Heart right ventricle (tissue), 16 donors: ENCODE measurements at regions not wholly inside any gene's neighbourhood (a gene's known extent, or its start where the extent isn't known, plus 50 kb on each side); places are given as distances from the start of the nearest gene placed in this dataset.

Source experiments
- ATAC-seq, 8 donors: fragments of 200-7000 bp; cut with Tn5 transposase; one replicate each; pipeline ENCODE4 v1.9.1; 2020; ENCODE audit warnings: mild to moderate bottlenecking in 8 of 8, moderate library complexity in 8 of 8, moderate number of reproducible peaks in 1 of 8
- DNase-seq, 2 donors: peaks; one replicate each; pipeline ENCODE4 v3.0.0-alpha.2; 2020
- H3K27ac ChIP-seq, 10 donors: fragments of 200-600 bp; sonication (generic) in 2 of 10; one replicate each; pipeline versions ENCODE4 v1.5.0 to v1.8.0; 2020 to 2022; ENCODE audit warnings: mild to moderate bottlenecking in 3 of 10
- H3K27me3 ChIP-seq, 7 donors: fragments of 200-600 bp; one replicate each; pipeline ENCODE4 v1.8.0; 2021 to 2022; ENCODE audit warnings: mild to moderate bottlenecking in 2 of 7
- H3K36me3 ChIP-seq, 9 donors: fragments of 200-600 bp; sonication (generic) in 1 of 9; one replicate each; pipeline versions ENCODE4 v1.5.0 to v1.8.0; 2020 to 2022; ENCODE audit warnings: mild to moderate bottlenecking in 2 of 9
- H3K4me1 ChIP-seq, 9 donors: fragments of 200-600 bp; sonication (generic) in 1 of 9; one replicate each; pipeline versions ENCODE4 v1.5.0 to v1.8.0; 2020 to 2022; ENCODE audit warnings: mild to moderate bottlenecking in 4 of 9
- H3K4me3 ChIP-seq, 10 donors: fragments of 200-600 bp; sonication (generic) in 2 of 10; one replicate each; pipeline versions ENCODE4 v1.5.0 to v1.8.0; 2020 to 2022; ENCODE audit warnings: mild to moderate bottlenecking in 7 of 10, moderate library complexity in 2 of 10
- H3K9me3 ChIP-seq, 11 donors: fragments of 200-600 bp in 10 of 11; sonication (generic) in 2 of 11; one replicate each; pipeline versions ENCODE4 v1.5.0 to v1.8.0; 2013 to 2022; ENCODE audit warnings: mild to moderate bottlenecking in 2 of 11, control low read depth in 1 of 11, moderate library complexity in 1 of 11
- WGBS, 2 donors: extraction: QIAGEN DNeasy Blood & Tissue Kit; methylation state at CpG; one replicate each; pipeline ENCODE4 v1.1.7; 2013; ENCODE audit warnings: inconsistent platforms in 1 of 2; 5-methylcytosine and 5-hydroxymethylcytosine counted together
- intact Hi-C, 10 donors: fragments of 100-400 bp; cut with DNase I; formaldehyde crosslinking; loops; one replicate each; pipeline versions ENCODE4 v1.11.1 to v1.14.2; 2022
- TF ChIP-seq, protein P1 (sequence below), 9 donors: fragments of 200-600 bp; sonication (generic) in 2 of 9; IDR thresholded peaks; one replicate each; pipeline versions ENCODE4 v1.5.0 to v1.8.0; 2021 to 2022; ENCODE audit warnings: antibody characterized with exemption in 9 of 9, mild to moderate bottlenecking in 5 of 9, moderate library complexity in 1 of 9
- donor health status: Arrhythmogenic right ventricular cardiomyopathy.
- donor health status: ischemic (EF 13 %, LVEDD 7.1; RV severe dilation, severe dysfunction).
- donor health status: healthy with polysubstance abuse.
- donor health status: DM: no; HTN: yes; CAD: no.
- donor health status: DM: no; HTN: no; CAD: no.
- donor health status: ischemic (EF 25% LVEDD 6.9; RV normal size, moderate dysfunction).
- donor health status: ischemic (EF 25% LVEDD 5.7; RV mildly dilated, moderate dysfunction).
- donor health status: healthy.
- donor health status: DM: yes; HTN: yes; CAD: no.
- donor health status: Ischemic cardiomyopathy.
- donor health status: ischemic (EF 35%, LVEDD 5.7; RV mildly dilated, moderate dysfunction).
- donor health status: nonischemic (EF 11% LVEDD 7.7; RV severe dilation, severe dysfunction).
- donor health status: DM: yes; HTN: yes; CAD: no.
- donor health status: PGD.
- donor health status: ischemic (EF 29% LVEDD 5.4; RV normal size, mild dysfunction).
- donor health status: nonischemic (EF 23%, LVEDD 6.1; RV moderate dilation, normal function).

DNA sequence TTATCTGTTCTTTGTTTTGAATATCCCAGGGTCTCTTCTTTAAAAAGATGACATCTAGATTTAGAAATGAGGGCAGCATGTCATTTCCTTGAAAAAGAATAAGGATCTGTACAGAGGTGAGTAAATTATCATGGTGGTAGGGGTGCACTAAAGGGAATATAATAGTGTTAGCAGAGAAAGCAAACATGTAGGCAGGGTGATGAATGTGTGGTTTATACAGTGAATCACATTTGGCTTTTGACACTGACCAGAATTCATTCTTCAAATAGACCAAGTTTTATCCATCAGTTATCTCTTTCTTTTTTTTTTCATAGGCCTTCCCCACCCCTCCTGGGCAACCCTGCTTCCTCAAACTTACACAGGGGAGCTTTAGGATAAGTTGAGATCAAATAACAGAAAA, 184.5 kb upstream of the LRP1B start:
- Histone ChIP-seq H3K36me3 (no peaks in the 10 kb centered on the region), H3K4me3 (no peak overlapping the region), H3K27me3 (no peaks in the 10 kb centered on the region), H3K4me1 (no peaks in the 10 kb centered on the region), H3K9me3 (peaks cover 0 to 17% (median 0%) of the 10 kb centered on the region in 11 donors), H3K27ac (no peak overlapping the region)
- ATAC-seq (no peak), DNase-seq (no peak)
- intact Hi-C loops = no loop called here
- TF ChIP-seq, protein P1, sequence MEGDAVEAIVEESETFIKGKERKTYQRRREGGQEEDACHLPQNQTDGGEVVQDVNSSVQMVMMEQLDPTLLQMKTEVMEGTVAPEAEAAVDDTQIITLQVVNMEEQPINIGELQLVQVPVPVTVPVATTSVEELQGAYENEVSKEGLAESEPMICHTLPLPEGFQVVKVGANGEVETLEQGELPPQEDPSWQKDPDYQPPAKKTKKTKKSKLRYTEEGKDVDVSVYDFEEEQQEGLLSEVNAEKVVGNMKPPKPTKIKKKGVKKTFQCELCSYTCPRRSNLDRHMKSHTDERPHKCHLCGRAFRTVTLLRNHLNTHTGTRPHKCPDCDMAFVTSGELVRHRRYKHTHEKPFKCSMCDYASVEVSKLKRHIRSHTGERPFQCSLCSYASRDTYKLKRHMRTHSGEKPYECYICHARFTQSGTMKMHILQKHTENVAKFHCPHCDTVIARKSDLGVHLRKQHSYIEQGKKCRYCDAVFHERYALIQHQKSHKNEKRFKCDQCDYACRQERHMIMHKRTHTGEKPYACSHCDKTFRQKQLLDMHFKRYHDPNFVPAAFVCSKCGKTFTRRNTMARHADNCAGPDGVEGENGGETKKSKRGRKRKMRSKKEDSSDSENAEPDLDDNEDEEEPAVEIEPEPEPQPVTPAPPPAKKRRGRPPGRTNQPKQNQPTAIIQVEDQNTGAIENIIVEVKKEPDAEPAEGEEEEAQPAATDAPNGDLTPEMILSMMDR (IDR thresholded peaks at IDR 0.05) = no peak

DNA sequence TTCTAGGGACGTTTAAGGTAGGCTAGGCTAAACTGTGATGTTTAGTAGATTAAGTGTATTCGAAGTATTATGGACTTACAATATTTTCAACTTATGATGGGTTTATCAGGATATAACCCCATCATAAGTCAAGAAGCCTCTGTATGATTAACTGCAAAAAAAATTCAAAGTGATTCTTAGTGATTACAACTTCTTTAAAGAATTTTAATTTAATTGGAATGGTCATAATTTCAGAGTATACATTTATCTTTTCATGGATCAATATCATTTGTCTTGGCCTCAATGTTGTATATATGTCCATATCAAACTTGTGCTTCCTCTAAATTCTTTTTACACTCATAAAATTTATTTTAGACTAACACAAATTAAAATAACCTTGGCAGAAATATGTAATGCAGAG, 183.3 kb upstream of the LRP1B start:
- TF ChIP-seq, protein P1 (IDR thresholded peaks at IDR 0.05) = no peak
- ATAC-seq (no peak), DNase-seq (no peak)
- Histone ChIP-seq H3K4me1 (no peaks in the 10 kb centered on the region), H3K4me3 (no peak overlapping the region), H3K27ac (no peak overlapping the region), H3K9me3 (peaks cover 0 to 24% (median 0%) of the 10 kb centered on the region in 11 donors), H3K27me3 (no peaks in the 10 kb centered on the region), H3K36me3 (no peaks in the 10 kb centered on the region)
- WGBS, 2 donors = 67 to 72% methylated on average over 2 of the region's 2 CpGs
- intact Hi-C loops = no loop called here

DNA sequence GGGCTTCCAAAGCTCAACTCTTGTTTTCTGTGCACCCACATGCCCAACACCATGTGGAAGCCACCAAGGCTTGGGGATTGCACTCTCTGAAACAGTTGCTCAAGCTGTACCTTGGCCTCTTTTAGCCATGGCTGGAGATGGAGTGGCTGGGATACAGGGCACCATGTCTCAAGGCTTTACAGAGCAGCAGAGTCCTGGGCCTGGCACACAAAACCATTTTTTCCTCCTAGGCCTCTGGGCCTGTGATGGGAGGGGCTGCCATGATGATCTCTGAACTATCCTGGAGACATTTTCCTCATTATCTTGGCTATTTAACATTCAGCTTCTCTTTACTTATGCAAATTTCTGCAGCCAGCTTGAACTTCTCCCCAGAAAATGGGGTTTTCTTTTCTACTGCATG, 179.7 kb upstream of the LRP1B start:
- no peak for DNase-seq
- intact Hi-C loops = no loop called here
- Histone ChIP-seq H3K4me3 (no peak overlapping the region), H3K9me3 (peaks cover 0 to 24% (median 0%) of the 10 kb centered on the region in 11 donors), H3K4me1 (no peaks in the 10 kb centered on the region), H3K27me3 (no peaks in the 10 kb centered on the region), H3K27ac (no peak overlapping the region), H3K36me3 (no peaks in the 10 kb centered on the region)
- TF ChIP-seq, protein P1 (IDR thresholded peaks at IDR 0.05) = no peak
- no peak for ATAC-seq

DNA sequence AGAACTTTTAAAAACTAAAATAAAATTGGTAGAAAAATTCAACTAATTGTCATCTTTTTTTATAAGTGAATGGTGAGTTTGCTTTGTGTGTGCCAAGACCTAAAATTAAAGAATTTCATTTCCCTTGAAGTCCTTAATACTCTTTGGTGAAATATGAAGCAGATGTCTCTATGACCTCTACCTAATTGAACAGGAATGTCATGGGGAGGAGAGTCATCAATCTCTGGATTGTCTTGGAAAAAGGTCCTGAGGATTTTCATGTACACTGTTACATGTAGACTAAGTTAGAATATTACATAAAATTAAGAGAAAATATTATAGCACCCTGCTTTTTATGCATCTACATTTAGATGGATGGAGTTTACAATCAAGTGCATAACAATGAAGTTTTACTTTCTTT, 177.9 kb upstream of the LRP1B start:
- Histone ChIP-seq H3K9me3 (peaks cover 0 to 24% (median 0%) of the 10 kb centered on the region in 11 donors), H3K36me3 (no peaks in the 10 kb centered on the region), H3K4me1 (no peaks in the 10 kb centered on the region), H3K27ac (no peak overlapping the region), H3K27me3 (no peaks in the 10 kb centered on the region), H3K4me3 (no peak overlapping the region)
- TF ChIP-seq, protein P1 (IDR thresholded peaks at IDR 0.05) = no peak
- intact Hi-C loops = no loop called here
- DNase-seq (no peak), ATAC-seq (no peak)

DNA sequence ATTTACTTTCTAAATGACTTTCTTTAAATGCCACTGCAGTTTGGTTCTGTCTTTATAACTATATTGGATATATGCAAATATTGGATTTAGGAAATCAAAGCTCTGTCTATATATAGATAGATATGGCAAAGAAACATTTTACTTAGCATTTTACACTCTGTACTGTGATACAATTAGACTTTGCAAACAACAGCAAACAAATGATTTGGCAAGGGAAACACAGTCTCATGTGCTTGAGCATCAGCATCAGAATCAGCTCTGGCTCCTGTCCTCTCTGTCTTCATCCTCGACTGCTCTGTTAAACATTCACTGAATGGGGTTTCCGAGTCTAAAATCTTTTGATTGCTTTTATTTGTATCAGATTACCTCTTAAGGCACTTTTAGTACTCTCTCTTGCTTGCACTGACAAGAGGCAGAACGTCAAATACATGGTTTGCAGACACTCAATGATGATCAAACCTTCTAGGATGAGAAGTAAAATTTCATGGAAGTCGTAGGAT, 176.8 kb upstream of the LRP1B start:
- Histone ChIP-seq H3K27me3 (no peaks in the 10 kb centered on the region), H3K4me3 (no peak overlapping the region), H3K36me3 (no peaks in the 10 kb centered on the region), H3K27ac (no peak overlapping the region), H3K4me1 (no peaks in the 10 kb centered on the region), H3K9me3 (peaks cover 0 to 24% (median 0%) of the 10 kb centered on the region in 11 donors)
- intact Hi-C loops = no loop called here
- 66 to 71% methylated on average over 4 of the region's 4 CpGs for WGBS, 2 donors
- no peak for DNase-seq
- TF ChIP-seq, protein P1 (IDR thresholded peaks at IDR 0.05) = no peak
- ATAC-seq = no peak
